ENCODE measurements at regions not wholly inside any gene's neighbourhood (a gene's known extent, or its start where the extent isn't known, plus 50 kb on each side); places are given as distances from the start of the nearest gene placed in this dataset.

GRCh38 chr2:57278451-57278850 is 768.2 kb upstream of the VRK2 start:
- Histone ChIP-seq H3K27me3 (replicated peaks in 1 of 4; ENCODE audit: control insufficient read depth in 3 of 4, extremely low read depth in 1 of 4, insufficient read depth in 3 of 4, low read length in 3 of 4) (no peaks in the 10 kb centered on the region), H4K5ac (ENCODE audit: insufficient read length, low read depth, low read length) (no peak overlapping the region), H2BK12ac (ENCODE audit: low read depth, low read length) (no peak overlapping the region), H2AK5ac (ENCODE audit: low read depth, low read length) (no peak overlapping the region), H2BK5ac (ENCODE audit: low read depth, low read length) (no peak overlapping the region), H3K36me3 (ENCODE audit: control insufficient read depth in 2 of 4, insufficient read depth in 4 of 4, low read length in 3 of 4) (no peaks in the 10 kb centered on the region), H2BK120ac (replicated peaks; ENCODE audit: low read depth, low read length) (no peak overlapping the region), H3K23me2 (ENCODE audit: low read depth, low read length) (no peaks in the 10 kb centered on the region), H3K4ac (replicated peaks; ENCODE audit: insufficient read length, low read depth, low read length) (no peak overlapping the region), H3K9me3 (ENCODE audit: insufficient read depth in 2 of 2, low read depth in 1 of 2, low read length in 1 of 2) (peaks cover 10 to 21% of the 10 kb centered on the region in 2 experiments; a peak in 3 of 4 replicates), H3K4me3 (ENCODE audit: extremely low read depth in 1 of 4, insufficient read depth in 2 of 4, low read depth in 3 of 4, low read length in 4 of 4) (no peak overlapping the region), H3K4me1 (replicated peaks in 1 of 4; ENCODE audit: control insufficient read depth in 3 of 4, insufficient read depth in 4 of 4, low read length in 3 of 4) (no peaks in the 10 kb centered on the region), H3K4me2 (ENCODE audit: insufficient read depth in 1 of 2, low read depth in 2 of 2, low read length in 2 of 2) (no peak overlapping the region), H3K18ac (ENCODE audit: extremely low read depth, low read length) (no peak overlapping the region), H4K8ac (ENCODE audit: extremely low read depth, insufficient read depth, low read length) (no peak overlapping the region), H3K79me2 (ENCODE audit: control insufficient read depth in 1 of 2, insufficient read depth in 2 of 2, low read length in 2 of 2) (no peaks in the 10 kb centered on the region), H3K27ac (ENCODE audit: low read depth, low read length) (no peak overlapping the region), H3K79me1 (ENCODE audit: low read depth, low read length) (no peaks in the 10 kb centered on the region), H3K9ac (replicated peaks in 1 of 4; ENCODE audit: extremely low read depth in 1 of 4, low read depth in 3 of 4, low read length in 3 of 4) (no peak overlapping the region), H3K14ac (ENCODE audit: insufficient read length) (no peak overlapping the region), H2AFZ (ENCODE audit: low read length) (no peak overlapping the region), H2BK15ac (ENCODE audit: low read length) (no peak overlapping the region), H3K56ac (replicated peaks; ENCODE audit: insufficient read length, low read depth, low read length) (no peak overlapping the region), H4K20me1 (replicated peaks in 1 of 2; ENCODE audit: control insufficient read depth in 1 of 2, insufficient read depth in 2 of 2, low read length in 2 of 2) (no peaks in the 10 kb centered on the region), H2BK20ac (ENCODE audit: low read length) (no peak overlapping the region), H4K91ac (replicated peaks; ENCODE audit: insufficient read length, low read length) (no peak overlapping the region), H3K23ac (ENCODE audit: insufficient read length) (no peak overlapping the region)
- CTCF ChIA-PET (ENCODE audit: partially characterized antibody) = no interaction called here
- DNase-seq (ENCODE audit: low read depth in 1 of 2, low spot score in 2 of 2) = no peak
- no peak for TF ChIP-seq FOSL1 (IDR thresholded peaks at IDR 0.05; ENCODE audit: insufficient read depth, low read depth, low read length)
- TF ChIP-seq NRF1 (IDR thresholded peaks at IDR 0.05; ENCODE audit: low read depth, low read length) = no peak
- no peak for TF ChIP-seq ZNF274 (IDR thresholded peaks at IDR 0.05; ENCODE audit: borderline replicate concordance, extremely low read depth, low read length)
- TF ChIP-seq POU5F1 (IDR thresholded peaks at IDR 0.05; ENCODE audit: low read depth, low read length) = no peak
- TF ChIP-seq JUND (IDR thresholded peaks at IDR 0.05; ENCODE audit: low read length) = no peak
- TF ChIP-seq EP300 (IDR thresholded peaks at IDR 0.05; ENCODE audit: borderline replicate concordance in 1 of 2, low read depth in 2 of 2, low read length in 2 of 2) = no peak
- no peak for TF ChIP-seq RXRA (IDR thresholded peaks at IDR 0.05; ENCODE audit: insufficient read depth, low read depth, low read length)
- no peak for TF ChIP-seq GABPA (IDR thresholded peaks at IDR 0.05; ENCODE audit: borderline replicate concordance, insufficient read depth, low read length)
- TF ChIP-seq MAX (IDR thresholded peaks at IDR 0.05) = no peak
- TF ChIP-seq SRF (IDR thresholded peaks at IDR 0.05; ENCODE audit: low read depth, low read length) = no peak
- no peak for TF ChIP-seq CBX8 (IDR thresholded peaks at IDR 0.05; ENCODE audit: borderline replicate concordance, low read depth, low read length)
- TF ChIP-seq CHD1 (IDR thresholded peaks at IDR 0.05; ENCODE audit: low read depth, low read length) = no peak
- TF ChIP-seq SP1 (IDR thresholded peaks at IDR 0.05; ENCODE audit: low read depth, low read length) = no peak
- TF ChIP-seq KDM1A (IDR thresholded peaks at IDR 0.05; ENCODE audit: borderline replicate concordance, low read length) = no peak
- TF ChIP-seq EZH2 (IDR thresholded peaks at IDR 0.05; ENCODE audit: low read depth, low read length, severe bottlenecking) = no peak
- TF ChIP-seq SP4 (IDR thresholded peaks at IDR 0.05; ENCODE audit: low read length) = no peak
- no peak for TF ChIP-seq ASH2L (IDR thresholded peaks at IDR 0.05; ENCODE audit: low read length)
- POLR2A ChIA-PET (ENCODE audit: partially characterized antibody) = no interaction called here
- no peak for FAIRE-seq

All from H1 (cell line).